A549 (cell line): ENCODE measurements at regions not wholly inside any gene's neighbourhood (a gene's known extent, or its start where the extent isn't known, plus 50 kb on each side); places are given as distances from the start of the nearest gene placed in this dataset.

Experiments used
- BCL3 ChIP-seq: fragments of >200 bp; sonication (Bioruptor Twin); formaldehyde crosslinking; IDR thresholded peaks from 3 replicates; pipeline ENCODE4 v1.6.1; 2016
- CTCF ChIP-seq: fragments of >200 bp; sonication (Bioruptor Twin); formaldehyde crosslinking; IDR thresholded peaks from 3 replicates; pipeline ENCODE4 v1.5.1; 2016
- E2F6 ChIP-seq: IDR thresholded peaks from 2 replicates; pipeline ENCODE4 v1.6.1; 2012; ENCODE audit warnings: low read depth, borderline replicate concordance
- EP300 ChIP-seq, 2 experiments: fragments of >200 bp; sonication (Bioruptor Twin); formaldehyde crosslinking; IDR thresholded peaks; 2 replicates in 1 of 2; 3 replicates in 1 of 2; pipeline ENCODE4 v1.6.1; 2016 to 2017
- JUNB ChIP-seq: fragments of >200 bp; sonication (Bioruptor Twin); formaldehyde crosslinking; IDR thresholded peaks from 2 replicates; pipeline ENCODE4 v1.6.1; 2016
- MAX ChIP-seq: IDR thresholded peaks from 2 replicates; pipeline ENCODE4 v1.6.1; 2012
- NFE2L2 ChIP-seq: fragments of 150-350 bp; conservative IDR thresholded peaks from 2 replicates; pipeline ENCODE4 v1.6.1; 2014; ENCODE audit warnings: low read length
- RAD21 ChIP-seq, 2 experiments: fragments of >200 bp in 1 of 2; sonication (Bioruptor Twin) in 1 of 2; formaldehyde crosslinking in 1 of 2; IDR thresholded peaks in 1 of 2; conservative IDR thresholded peaks in 1 of 2; 2 replicates in 1 of 2; 3 replicates in 1 of 2; pipeline ENCODE4 v1.6.1; 2012 to 2018; ENCODE audit warnings: inconsistent platforms in 1 of 2
- RCOR1 ChIP-seq: fragments of 150-350 bp; IDR thresholded peaks from 2 replicates; pipeline ENCODE4 v1.6.1; 2014; ENCODE audit warnings: antibody characterized with exemption, low read length, low read depth
- REST ChIP-seq: fragments of 200-600 bp; sonication (generic); IDR thresholded peaks from 2 replicates; pipeline ENCODE4 v1.6.1; 2016; ENCODE audit warnings: antibody characterized with exemption, mild to moderate bottlenecking, moderate library complexity
- RFX5 ChIP-seq: fragments of 450-650 bp; IDR thresholded peaks from 2 replicates; pipeline ENCODE4 v1.7.1; 2014; ENCODE audit warnings: antibody characterized with exemption, mild to moderate bottlenecking, moderate library complexity

GRCh38 chr21:18646116-18646515 is 242.5 kb upstream of the TMPRSS15 start:
- no peak for TF ChIP-seq CTCF
- TF ChIP-seq EP300 (IDR thresholded peaks at IDR 0.05) = no peak
- TF ChIP-seq E2F6 = no peak
- TF ChIP-seq RFX5 = no peak
- no peak for TF ChIP-seq RAD21 (conservative IDR thresholded peaks at IDR 0.05 in 1 of 2, IDR thresholded peaks at IDR 0.05 in 1 of 2)
- no peak for TF ChIP-seq JUNB
- no peak for TF ChIP-seq NFE2L2
- TF ChIP-seq MAX = no peak
- no peak for TF ChIP-seq REST
- TF ChIP-seq BCL3 = no peak
- TF ChIP-seq RCOR1 = no peak
